GM23338 (cell line): ENCODE measurements at regions not wholly inside any gene's neighbourhood (a gene's known extent, or its start where the extent isn't known, plus 50 kb on each side); places are given as distances from the start of the nearest gene placed in this dataset.

Experiments used
- ATAC-seq: fragments of 200-7000 bp; cut with Tn5 transposase; 3 replicates; pipeline ENCODE4 v1.9.1; 2020
- DNase-seq: peaks from one replicate; pipeline ENCODE4 v3.0.0-alpha.2; 2015; ENCODE audit warnings: low spot score
- H2AFZ ChIP-seq: fragments of 200-600 bp; sonication (generic); 2 replicates; pipeline ENCODE4 v1.8.0; 2016; ENCODE audit warnings: antibody characterized with exemption, mild to moderate bottlenecking, moderate library complexity
- H3F3A ChIP-seq: fragments of 200-600 bp; sonication (generic); replicated peaks from 2 replicates; pipeline ENCODE4 v1.8.0; 2017; ENCODE audit warnings: antibody characterized with exemption, mixed run types, low read depth
- H3K27ac ChIP-seq: fragments of 200-600 bp; sonication (generic); 2 replicates; pipeline ENCODE4 v1.6.1; 2016; ENCODE audit warnings: low read depth
- H3K27me3 ChIP-seq: fragments of 200-600 bp; sonication (generic); 2 replicates; pipeline ENCODE4 v1.8.0; 2016; ENCODE audit warnings: mild to moderate bottlenecking, mixed run types, moderate library complexity; ENCODE audit not compliant: insufficient read depth
- H3K36me3 ChIP-seq: fragments of 200-600 bp; sonication (generic); 2 replicates; pipeline ENCODE4 v1.8.0; 2016; ENCODE audit warnings: mild to moderate bottlenecking; ENCODE audit not compliant: insufficient read depth
- H3K4me1 ChIP-seq: fragments of 200-600 bp; sonication (generic); 2 replicates; pipeline ENCODE4 v1.8.0; 2016; ENCODE audit warnings: mild to moderate bottlenecking, moderate library complexity; ENCODE audit not compliant: insufficient read depth
- H3K4me2 ChIP-seq: fragments of 200-600 bp; sonication (generic); 2 replicates; pipeline ENCODE4 v1.7.1; 2017; ENCODE audit warnings: mixed run types
- H3K4me3 ChIP-seq: fragments of 200-600 bp; sonication (generic); 2 replicates; pipeline ENCODE4 v1.6.1; 2016; ENCODE audit warnings: mixed run types
- H3K79me2 ChIP-seq: fragments of 200-600 bp; sonication (generic); replicated peaks from 2 replicates; pipeline ENCODE4 v1.8.0; 2017; ENCODE audit warnings: mild to moderate bottlenecking; ENCODE audit not compliant: insufficient read depth
- H3K9me2 ChIP-seq: fragments of 200-600 bp; sonication (generic); 2 replicates; pipeline ENCODE4 v1.8.0; 2017; ENCODE audit not compliant: insufficient read depth
- H4K20me1 ChIP-seq: fragments of 200-600 bp; sonication (generic); replicated peaks from 2 replicates; pipeline ENCODE4 v1.8.0; 2017; ENCODE audit warnings: mild to moderate bottlenecking; ENCODE audit not compliant: insufficient read depth
- H3K27ac Mint-ChIP-seq: 2 replicates; pipeline ENCODE4 v1.8.0; 2020; ENCODE audit warnings: inconsistent platforms, mild to moderate bottlenecking, moderate library complexity, mixed read lengths
- H3K27me3 Mint-ChIP-seq: 3 replicates; pipeline ENCODE4 v1.8.0; 2022; ENCODE audit warnings: low read depth, mild to moderate bottlenecking, moderate library complexity, mixed read lengths, inconsistent platforms; ENCODE audit not compliant: insufficient read depth, poor library complexity
- H3K36me3 Mint-ChIP-seq: 3 replicates; pipeline ENCODE4 v1.8.0; 2021; ENCODE audit warnings: low read depth, mild to moderate bottlenecking, inconsistent platforms, moderate library complexity, mixed read lengths
- H3K4me1 Mint-ChIP-seq: 3 replicates; pipeline ENCODE4 v1.8.0; 2020; ENCODE audit warnings: mild to moderate bottlenecking, inconsistent platforms, mixed read lengths
- H3K4me3 Mint-ChIP-seq: 3 replicates; pipeline ENCODE4 v1.8.0; 2021; ENCODE audit warnings: moderate library complexity, mild to moderate bottlenecking, inconsistent platforms, mixed read lengths
- H3K9me3 Mint-ChIP-seq: 3 replicates; pipeline ENCODE4 v1.8.0; 2020; ENCODE audit warnings: moderate library complexity, mild to moderate bottlenecking, inconsistent platforms, mixed read lengths
- CREB1 ChIP-seq: fragments of 250-450 bp; sonication (Bioruptor Pico); IDR thresholded peaks from 2 replicates; pipeline ENCODE4 v1.5.0; 2020; ENCODE audit warnings: low read depth, mild to moderate bottlenecking, moderate library complexity
- EZH2phosphoT487 ChIP-seq: fragments of 200-600 bp; sonication (generic); IDR thresholded peaks from one replicate; pipeline ENCODE4 v1.8.1; 2018; ENCODE audit warnings: antibody characterized with exemption; ENCODE audit not compliant: unreplicated experiment
- JUNB ChIP-seq: IDR thresholded peaks from one replicate; pipeline ENCODE4 v1.6.1; 2016; ENCODE audit warnings: antibody characterized with exemption; ENCODE audit not compliant: unreplicated experiment
- POLR2AphosphoS5 ChIP-seq: IDR thresholded peaks from 2 replicates; pipeline ENCODE4 v1.6.1; 2016; ENCODE audit warnings: antibody characterized with exemption, low read depth
- STAT1 ChIP-seq: IDR thresholded peaks from one replicate; pipeline ENCODE4 v1.6.1; 2016; ENCODE audit warnings: antibody characterized with exemption; ENCODE audit not compliant: unreplicated experiment
- ZNF114 ChIP-seq: fragments of 250-450 bp; sonication (Bioruptor Pico); IDR thresholded peaks from 2 replicates; pipeline ENCODE4 v1.5.0; 2020; ENCODE audit warnings: mild to moderate bottlenecking, moderate library complexity
- ZNF331 ChIP-seq: fragments of 250-450 bp; sonication (Bioruptor Pico); IDR thresholded peaks from 2 replicates; pipeline ENCODE4 v1.5.0; 2020; ENCODE audit warnings: low read depth, mild to moderate bottlenecking, moderate library complexity
- TF ChIP-seq, protein P1 (sequence below), 2 experiments: fragments of 200-600 bp in 1 of 2; sonication (generic) in 1 of 2; conservative IDR thresholded peaks; 2 replicates each; pipeline versions ENCODE4 v1.5.1 to v1.6.1; 2016 to 2017; ENCODE audit warnings: antibody characterized with exemption in 2 of 2, low read depth in 2 of 2, mild to moderate bottlenecking in 2 of 2, moderate library complexity in 1 of 2
- TF ChIP-seq, protein P2 (sequence below): IDR thresholded peaks from 2 replicates; pipeline ENCODE4 v1.6.1; 2016; ENCODE audit warnings: antibody characterized with exemption
- TF ChIP-seq, protein P3 (sequence below): fragments of 250-450 bp; sonication (Bioruptor Pico); IDR thresholded peaks from 2 replicates; pipeline ENCODE4 v1.5.0; 2020; ENCODE audit warnings: mild to moderate bottlenecking, moderate library complexity

DNA sequence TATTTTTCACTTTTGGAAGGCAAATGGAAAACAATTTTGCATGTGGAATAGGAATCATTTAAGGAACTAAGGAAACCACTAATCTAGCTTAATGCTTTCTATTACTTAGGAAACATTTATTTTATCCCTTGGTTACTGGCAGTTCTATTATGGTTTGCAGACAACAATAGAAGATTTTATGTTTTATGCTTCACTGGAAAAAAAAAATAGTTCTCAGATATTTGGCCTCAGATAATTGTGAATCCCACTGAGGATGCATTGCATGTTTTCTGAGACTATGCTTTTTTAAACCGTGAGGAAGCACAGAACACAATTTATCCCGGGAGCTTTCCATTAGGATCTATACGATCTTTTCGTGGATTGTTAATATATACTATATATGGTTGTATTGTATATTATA is 356.9 kb downstream of the CSNK1G3 start:
- H3K9me3 Mint-ChIP-seq = peaks cover 5% of the 10 kb centered on the region; the same call in 2 of the 3 replicates
- TF ChIP-seq, protein P1, sequence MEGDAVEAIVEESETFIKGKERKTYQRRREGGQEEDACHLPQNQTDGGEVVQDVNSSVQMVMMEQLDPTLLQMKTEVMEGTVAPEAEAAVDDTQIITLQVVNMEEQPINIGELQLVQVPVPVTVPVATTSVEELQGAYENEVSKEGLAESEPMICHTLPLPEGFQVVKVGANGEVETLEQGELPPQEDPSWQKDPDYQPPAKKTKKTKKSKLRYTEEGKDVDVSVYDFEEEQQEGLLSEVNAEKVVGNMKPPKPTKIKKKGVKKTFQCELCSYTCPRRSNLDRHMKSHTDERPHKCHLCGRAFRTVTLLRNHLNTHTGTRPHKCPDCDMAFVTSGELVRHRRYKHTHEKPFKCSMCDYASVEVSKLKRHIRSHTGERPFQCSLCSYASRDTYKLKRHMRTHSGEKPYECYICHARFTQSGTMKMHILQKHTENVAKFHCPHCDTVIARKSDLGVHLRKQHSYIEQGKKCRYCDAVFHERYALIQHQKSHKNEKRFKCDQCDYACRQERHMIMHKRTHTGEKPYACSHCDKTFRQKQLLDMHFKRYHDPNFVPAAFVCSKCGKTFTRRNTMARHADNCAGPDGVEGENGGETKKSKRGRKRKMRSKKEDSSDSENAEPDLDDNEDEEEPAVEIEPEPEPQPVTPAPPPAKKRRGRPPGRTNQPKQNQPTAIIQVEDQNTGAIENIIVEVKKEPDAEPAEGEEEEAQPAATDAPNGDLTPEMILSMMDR (conservative IDR thresholded peaks at IDR 0.05; ENCODE audit: low read depth in 2 of 2) = no peak
- TF ChIP-seq ZNF331 (CRISPR knock-in tag) = no peak
- TF ChIP-seq STAT1 = no peak
- TF ChIP-seq, protein P2, sequence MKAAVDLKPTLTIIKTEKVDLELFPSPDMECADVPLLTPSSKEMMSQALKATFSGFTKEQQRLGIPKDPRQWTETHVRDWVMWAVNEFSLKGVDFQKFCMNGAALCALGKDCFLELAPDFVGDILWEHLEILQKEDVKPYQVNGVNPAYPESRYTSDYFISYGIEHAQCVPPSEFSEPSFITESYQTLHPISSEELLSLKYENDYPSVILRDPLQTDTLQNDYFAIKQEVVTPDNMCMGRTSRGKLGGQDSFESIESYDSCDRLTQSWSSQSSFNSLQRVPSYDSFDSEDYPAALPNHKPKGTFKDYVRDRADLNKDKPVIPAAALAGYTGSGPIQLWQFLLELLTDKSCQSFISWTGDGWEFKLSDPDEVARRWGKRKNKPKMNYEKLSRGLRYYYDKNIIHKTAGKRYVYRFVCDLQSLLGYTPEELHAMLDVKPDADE = no peak
- no peak for TF ChIP-seq ZNF114 (CRISPR knock-in tag)
- Histone ChIP-seq H2AFZ (no peak overlapping the region), H3K27ac (no peak overlapping the region), H3K27me3 (no peaks in the 10 kb centered on the region), H3K4me2 (no peak overlapping the region), H4K20me1 (no peaks in the 10 kb centered on the region), H3K9me2 (peaks cover 14% of the 10 kb centered on the region), H3F3A (no peaks in the 10 kb centered on the region), H3K36me3 (no peaks in the 10 kb centered on the region), H3K79me2 (no peaks in the 10 kb centered on the region), H3K4me1 (peaks cover 11% of the 10 kb centered on the region), H3K4me3 (no peak overlapping the region)
- no peak overlapping the region for H3K4me3 Mint-ChIP-seq
- DNase-seq = no peak
- peaks cover 15% of the 10 kb centered on the region for H3K4me1 Mint-ChIP-seq
- no peak overlapping the region for H3K27ac Mint-ChIP-seq
- no peak for ATAC-seq
- H3K27me3 Mint-ChIP-seq = no peaks in the 10 kb centered on the region
- peaks cover 5% of the 10 kb centered on the region; the same call in 2 of the 3 replicates for H3K36me3 Mint-ChIP-seq

DNA sequence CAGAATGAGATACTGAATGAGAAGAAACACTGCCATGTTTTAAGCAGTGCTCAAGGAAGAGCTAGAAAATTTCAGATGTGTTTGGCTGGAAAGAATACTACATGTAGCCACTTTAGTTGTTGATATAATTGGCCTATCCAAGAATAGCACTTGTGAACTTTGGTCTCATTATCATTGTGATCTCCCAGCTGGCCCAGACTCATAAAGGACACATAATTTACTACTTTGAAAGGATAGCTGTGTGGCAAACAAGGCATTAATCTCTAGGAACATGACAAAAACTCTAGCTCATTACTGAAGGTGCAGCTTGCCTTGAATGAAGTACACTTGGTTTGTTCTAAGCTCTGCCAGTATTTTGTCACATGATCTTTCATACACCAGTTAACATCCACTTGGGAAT is 356.3 kb downstream of the CSNK1G3 start:
- Mint-ChIP-seq H3K27ac (no peak overlapping the region), H3K9me3 (peaks cover 5% of the 10 kb centered on the region; the same call in 2 of the 3 replicates), H3K27me3 (no peaks in the 10 kb centered on the region), H3K4me1 (peaks cover 10% of the 10 kb centered on the region), H3K4me3 (no peak overlapping the region), H3K36me3 (peaks cover 5% of the 10 kb centered on the region; the same call in 2 of the 3 replicates)
- H3K36me3 ChIP-seq = no peaks in the 10 kb centered on the region
- ATAC-seq (no peak), DNase-seq (no peak)
- H3K4me2 ChIP-seq = no peak overlapping the region
- no peak overlapping the region for H3K4me3 ChIP-seq
- no peak overlapping the region for H2AFZ ChIP-seq
- H4K20me1 ChIP-seq = no peaks in the 10 kb centered on the region
- H3K79me2 ChIP-seq = no peaks in the 10 kb centered on the region
- H3K9me2 ChIP-seq = peaks cover 15% of the 10 kb centered on the region
- peaks cover 5% of the 10 kb centered on the region; the same call in 1 of the 2 replicates for H3K4me1 ChIP-seq
- no peaks in the 10 kb centered on the region for H3F3A ChIP-seq
- H3K27ac ChIP-seq = no peak overlapping the region
- H3K27me3 ChIP-seq = no peaks in the 10 kb centered on the region
- TF ChIP-seq JUNB (no peak), STAT1 (no peak), POLR2AphosphoS5 (no peak), EZH2phosphoT487 (no peak), CREB1 (no peak)
- TF ChIP-seq, protein P3, sequence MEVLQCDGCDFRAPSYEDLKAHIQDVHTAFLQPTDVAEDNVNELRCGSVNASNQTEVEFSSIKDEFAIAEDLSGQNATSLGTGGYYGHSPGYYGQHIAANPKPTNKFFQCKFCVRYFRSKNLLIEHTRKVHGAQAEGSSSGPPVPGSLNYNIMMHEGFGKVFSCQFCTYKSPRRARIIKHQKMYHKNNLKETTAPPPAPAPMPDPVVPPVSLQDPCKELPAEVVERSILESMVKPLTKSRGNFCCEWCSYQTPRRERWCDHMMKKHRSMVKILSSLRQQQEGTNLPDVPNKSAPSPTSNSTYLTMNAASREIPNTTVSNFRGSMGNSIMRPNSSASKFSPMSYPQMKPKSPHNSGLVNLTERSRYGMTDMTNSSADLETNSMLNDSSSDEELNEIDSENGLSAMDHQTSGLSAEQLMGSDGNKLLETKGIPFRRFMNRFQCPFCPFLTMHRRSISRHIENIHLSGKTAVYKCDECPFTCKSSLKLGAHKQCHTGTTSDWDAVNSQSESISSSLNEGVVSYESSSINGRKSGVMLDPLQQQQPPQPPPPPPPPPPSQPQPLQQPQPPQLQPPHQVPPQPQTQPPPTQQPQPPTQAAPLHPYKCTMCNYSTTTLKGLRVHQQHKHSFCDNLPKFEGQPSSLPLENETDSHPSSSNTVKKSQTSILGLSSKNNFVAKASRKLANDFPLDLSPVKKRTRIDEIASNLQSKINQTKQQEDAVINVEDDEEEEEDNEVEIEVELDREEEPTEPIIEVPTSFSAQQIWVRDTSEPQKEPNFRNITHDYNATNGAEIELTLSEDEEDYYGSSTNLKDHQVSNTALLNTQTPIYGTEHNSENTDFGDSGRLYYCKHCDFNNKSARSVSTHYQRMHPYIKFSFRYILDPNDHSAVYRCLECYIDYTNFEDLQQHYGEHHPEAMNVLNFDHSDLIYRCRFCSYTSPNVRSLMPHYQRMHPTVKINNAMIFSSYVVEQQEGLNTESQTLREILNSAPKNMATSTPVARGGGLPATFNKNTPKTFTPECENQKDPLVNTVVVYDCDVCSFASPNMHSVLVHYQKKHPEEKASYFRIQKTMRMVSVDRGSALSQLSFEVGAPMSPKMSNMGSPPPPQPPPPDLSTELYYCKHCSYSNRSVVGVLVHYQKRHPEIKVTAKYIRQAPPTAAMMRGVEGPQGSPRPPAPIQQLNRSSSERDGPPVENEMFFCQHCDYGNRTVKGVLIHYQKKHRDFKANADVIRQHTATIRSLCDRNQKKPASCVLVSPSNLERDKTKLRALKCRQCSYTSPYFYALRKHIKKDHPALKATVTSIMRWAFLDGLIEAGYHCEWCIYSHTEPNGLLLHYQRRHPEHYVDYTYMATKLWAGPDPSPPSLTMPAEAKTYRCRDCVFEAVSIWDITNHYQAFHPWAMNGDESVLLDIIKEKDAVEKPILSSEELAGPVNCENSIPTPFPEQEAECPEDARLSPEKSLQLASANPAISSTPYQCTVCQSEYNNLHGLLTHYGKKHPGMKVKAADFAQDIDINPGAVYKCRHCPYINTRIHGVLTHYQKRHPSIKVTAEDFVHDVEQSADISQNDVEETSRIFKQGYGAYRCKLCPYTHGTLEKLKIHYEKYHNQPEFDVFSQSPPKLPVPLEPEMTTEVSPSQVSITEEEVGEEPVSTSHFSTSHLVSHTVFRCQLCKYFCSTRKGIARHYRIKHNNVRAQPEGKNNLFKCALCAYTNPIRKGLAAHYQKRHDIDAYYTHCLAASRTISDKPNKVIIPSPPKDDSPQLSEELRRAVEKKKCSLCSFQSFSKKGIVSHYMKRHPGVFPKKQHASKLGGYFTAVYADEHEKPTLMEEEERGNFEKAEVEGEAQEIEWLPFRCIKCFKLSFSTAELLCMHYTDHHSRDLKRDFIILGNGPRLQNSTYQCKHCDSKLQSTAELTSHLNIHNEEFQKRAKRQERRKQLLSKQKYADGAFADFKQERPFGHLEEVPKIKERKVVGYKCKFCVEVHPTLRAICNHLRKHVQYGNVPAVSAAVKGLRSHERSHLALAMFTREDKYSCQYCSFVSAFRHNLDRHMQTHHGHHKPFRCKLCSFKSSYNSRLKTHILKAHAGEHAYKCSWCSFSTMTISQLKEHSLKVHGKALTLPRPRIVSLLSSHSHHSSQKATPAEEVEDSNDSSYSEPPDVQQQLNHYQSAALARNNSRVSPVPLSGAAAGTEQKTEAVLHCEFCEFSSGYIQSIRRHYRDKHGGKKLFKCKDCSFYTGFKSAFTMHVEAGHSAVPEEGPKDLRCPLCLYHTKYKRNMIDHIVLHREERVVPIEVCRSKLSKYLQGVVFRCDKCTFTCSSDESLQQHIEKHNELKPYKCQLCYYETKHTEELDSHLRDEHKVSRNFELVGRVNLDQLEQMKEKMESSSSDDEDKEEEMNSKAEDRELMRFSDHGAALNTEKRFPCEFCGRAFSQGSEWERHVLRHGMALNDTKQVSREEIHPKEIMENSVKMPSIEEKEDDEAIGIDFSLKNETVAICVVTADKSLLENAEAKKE (CRISPR knock-in tag) = no peak
- TF ChIP-seq, protein P1 (conservative IDR thresholded peaks at IDR 0.05; ENCODE audit: low read depth in 2 of 2) = no peak
